Lower leg skin (tissue), 4 donors: ENCODE measurements at regions not wholly inside any gene's neighbourhood (a gene's known extent, or its start where the extent isn't known, plus 50 kb on each side); places are given as distances from the start of the nearest gene placed in this dataset.

Source experiments
- DNase-seq, 2 donors: peaks; one replicate each; pipeline ENCODE4 v3.0.0-alpha.2; 2019; ENCODE audit warnings: low spot score in 2 of 2
- H3K4me3 ChIP-seq: fragments of 200-600 bp; sonication (generic); 2 replicates; pipeline ENCODE4 v1.5.1; 2017; ENCODE audit warnings: mild to moderate bottlenecking, low read depth; ENCODE audit not compliant: poor library complexity, severe bottlenecking
- POLR2A ChIP-seq, 2 donors: fragments of 450-650 bp; IDR thresholded peaks; one replicate each; pipeline ENCODE4 v1.6.1; 2016 to 2017; ENCODE audit warnings: antibody characterized with exemption in 2 of 2, mild to moderate bottlenecking in 1 of 2, moderate library complexity in 1 of 2
- WGBS, 2 donors: methylation state at CpG; one replicate each; pipeline ENCODE4 v1.1.5; 2018; 5-methylcytosine and 5-hydroxymethylcytosine counted together
- intact Hi-C: fragments of 100-400 bp; cut with DNase I; formaldehyde crosslinking; loops from one replicate; pipeline ENCODE4 v1.15.0; 2023; ENCODE audit warnings: low total_unique reads
- TF ChIP-seq, protein P1 (sequence below), 3 donors: fragments of 450-650 bp; IDR thresholded peaks; one replicate each; pipeline ENCODE4 v1.5.1; 2016; ENCODE audit warnings: antibody characterized with exemption in 3 of 3, mild to moderate bottlenecking in 3 of 3, moderate library complexity in 2 of 3

DNA sequence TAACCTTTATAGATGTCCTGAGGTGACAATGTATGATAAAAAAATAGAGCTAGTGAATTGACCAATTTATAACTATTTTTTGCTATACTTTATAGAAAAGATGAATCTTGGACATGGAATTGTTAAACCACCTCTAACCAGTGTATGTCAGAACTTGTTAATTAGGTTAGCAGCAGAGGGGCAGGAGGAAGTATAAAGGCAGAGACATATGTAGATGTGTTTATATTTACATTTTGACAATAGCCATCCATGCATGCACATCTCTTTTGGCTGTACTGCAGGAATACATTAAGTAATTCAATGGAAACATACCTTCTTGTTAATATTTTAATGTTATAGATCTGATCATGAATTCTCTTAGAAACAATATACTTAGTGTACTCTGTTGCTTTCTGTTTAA is 254.6 kb upstream of the NT5E start:
- no peak for DNase-seq
- intact Hi-C loops: no loop called here
- no peak overlapping the region for H3K4me3 ChIP-seq
- no peak for TF ChIP-seq POLR2A (IDR thresholded peaks at IDR 0.05)
- TF ChIP-seq, protein P1, sequence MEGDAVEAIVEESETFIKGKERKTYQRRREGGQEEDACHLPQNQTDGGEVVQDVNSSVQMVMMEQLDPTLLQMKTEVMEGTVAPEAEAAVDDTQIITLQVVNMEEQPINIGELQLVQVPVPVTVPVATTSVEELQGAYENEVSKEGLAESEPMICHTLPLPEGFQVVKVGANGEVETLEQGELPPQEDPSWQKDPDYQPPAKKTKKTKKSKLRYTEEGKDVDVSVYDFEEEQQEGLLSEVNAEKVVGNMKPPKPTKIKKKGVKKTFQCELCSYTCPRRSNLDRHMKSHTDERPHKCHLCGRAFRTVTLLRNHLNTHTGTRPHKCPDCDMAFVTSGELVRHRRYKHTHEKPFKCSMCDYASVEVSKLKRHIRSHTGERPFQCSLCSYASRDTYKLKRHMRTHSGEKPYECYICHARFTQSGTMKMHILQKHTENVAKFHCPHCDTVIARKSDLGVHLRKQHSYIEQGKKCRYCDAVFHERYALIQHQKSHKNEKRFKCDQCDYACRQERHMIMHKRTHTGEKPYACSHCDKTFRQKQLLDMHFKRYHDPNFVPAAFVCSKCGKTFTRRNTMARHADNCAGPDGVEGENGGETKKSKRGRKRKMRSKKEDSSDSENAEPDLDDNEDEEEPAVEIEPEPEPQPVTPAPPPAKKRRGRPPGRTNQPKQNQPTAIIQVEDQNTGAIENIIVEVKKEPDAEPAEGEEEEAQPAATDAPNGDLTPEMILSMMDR (IDR thresholded peaks at IDR 0.05): no peak

DNA sequence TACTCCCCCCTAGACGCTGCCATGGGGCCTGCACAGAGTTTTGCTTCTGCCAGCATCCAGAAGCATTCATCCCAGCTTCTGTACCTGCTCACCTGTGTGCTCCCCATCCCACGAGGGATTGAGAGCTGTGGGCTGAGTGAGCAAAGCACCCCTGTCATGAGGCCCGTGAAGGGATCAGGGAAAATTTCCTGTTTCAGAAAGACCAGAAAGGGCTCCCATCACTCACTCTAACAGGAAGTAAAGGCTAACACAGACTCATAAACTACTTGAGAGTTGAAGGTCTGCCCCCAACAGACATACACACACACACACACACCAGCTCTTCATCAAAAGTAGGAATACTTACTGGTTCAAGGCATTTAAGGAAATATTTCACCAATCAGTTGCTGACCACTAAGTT is 256.5 kb upstream of the NT5E start:
- WGBS, 2 donors: 51 to 73% methylated on average over 3 of the region's 3 CpGs
- H3K4me3 ChIP-seq: no peak overlapping the region
- TF ChIP-seq, protein P1 (IDR thresholded peaks at IDR 0.05): no peak
- TF ChIP-seq POLR2A (IDR thresholded peaks at IDR 0.05): no peak
- no peak for DNase-seq
- intact Hi-C loops: no loop called here

DNA sequence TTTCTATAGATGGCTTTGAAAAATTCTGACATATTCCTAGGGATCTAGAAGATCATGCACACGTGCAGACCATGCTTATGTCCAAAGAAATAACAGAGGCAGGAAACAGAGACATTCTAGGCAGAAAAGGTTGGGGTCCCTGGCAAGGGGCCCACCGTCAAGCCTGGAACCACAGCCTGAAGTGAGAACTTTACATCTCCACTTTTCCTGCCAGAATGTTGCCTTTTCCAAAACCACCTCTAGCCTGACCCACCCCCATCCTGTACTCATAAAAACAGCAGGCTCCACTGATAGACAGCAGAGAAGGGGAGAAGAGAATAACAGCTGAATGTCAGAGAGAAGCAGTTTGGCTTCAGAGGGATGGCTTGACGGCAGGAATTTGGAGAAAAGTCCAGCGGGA is 257.3 kb upstream of the NT5E start:
- H3K4me3 ChIP-seq: no peak overlapping the region
- TF ChIP-seq, protein P1 (IDR thresholded peaks at IDR 0.05): no peak
- no peak for TF ChIP-seq POLR2A (IDR thresholded peaks at IDR 0.05)
- DNase-seq: no peak
- 41 to 75% methylated on average over 4 of the region's 4 CpGs for WGBS, 2 donors
- intact Hi-C loops: no loop called here

DNA sequence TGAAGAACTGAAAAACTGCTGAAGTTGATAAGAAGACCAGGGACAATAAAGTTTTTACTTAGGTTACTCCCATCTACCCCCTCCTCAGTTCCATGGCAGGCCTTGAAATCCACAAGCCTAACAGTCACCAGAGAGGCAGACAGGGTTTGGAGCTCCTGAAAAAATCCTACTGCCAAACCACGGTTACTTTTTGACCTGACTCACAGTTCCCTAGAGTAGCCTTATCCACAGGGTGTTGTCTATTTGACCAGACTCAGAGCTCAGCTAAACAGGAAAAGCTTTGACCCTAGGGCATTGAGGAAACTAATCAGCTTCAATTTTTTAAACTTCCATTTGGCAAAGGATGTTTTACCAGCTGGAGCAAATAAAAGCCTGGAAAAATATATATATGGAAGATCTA is 257.7 kb upstream of the NT5E start:
- DNase-seq: no peak
- H3K4me3 ChIP-seq: no peak overlapping the region
- no peak for TF ChIP-seq POLR2A (IDR thresholded peaks at IDR 0.05)
- TF ChIP-seq, protein P1 (IDR thresholded peaks at IDR 0.05): no peak
- WGBS, 2 donors: 42 to 43% methylated on average over 1 of the region's 1 CpG
- intact Hi-C loops: no loop called here

DNA sequence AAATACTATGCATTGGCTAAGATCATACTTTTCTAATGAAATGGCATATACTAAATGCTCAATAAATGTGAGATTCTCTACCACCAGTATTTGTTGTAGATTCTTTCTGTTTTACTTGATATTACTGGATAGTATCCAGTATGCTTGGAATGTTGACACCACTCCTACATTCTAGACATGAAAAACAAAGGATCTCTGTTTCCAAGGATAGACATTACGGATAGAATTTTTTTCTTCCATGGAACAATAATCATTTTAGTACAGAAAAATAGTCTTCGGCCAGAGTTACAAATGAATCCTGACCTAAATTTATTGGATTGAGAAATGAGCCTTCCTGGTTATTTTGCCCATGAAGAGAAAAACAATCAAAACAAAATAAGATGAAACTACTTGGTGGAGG is 258.2 kb upstream of the NT5E start:
- TF ChIP-seq, protein P1 (IDR thresholded peaks at IDR 0.05): no peak
- TF ChIP-seq POLR2A (IDR thresholded peaks at IDR 0.05): no peak
- intact Hi-C loops: no loop called here
- no peak for DNase-seq
- 51 to 62% methylated on average over 2 of the region's 2 CpGs for WGBS, 2 donors
- no peak overlapping the region for H3K4me3 ChIP-seq

DNA sequence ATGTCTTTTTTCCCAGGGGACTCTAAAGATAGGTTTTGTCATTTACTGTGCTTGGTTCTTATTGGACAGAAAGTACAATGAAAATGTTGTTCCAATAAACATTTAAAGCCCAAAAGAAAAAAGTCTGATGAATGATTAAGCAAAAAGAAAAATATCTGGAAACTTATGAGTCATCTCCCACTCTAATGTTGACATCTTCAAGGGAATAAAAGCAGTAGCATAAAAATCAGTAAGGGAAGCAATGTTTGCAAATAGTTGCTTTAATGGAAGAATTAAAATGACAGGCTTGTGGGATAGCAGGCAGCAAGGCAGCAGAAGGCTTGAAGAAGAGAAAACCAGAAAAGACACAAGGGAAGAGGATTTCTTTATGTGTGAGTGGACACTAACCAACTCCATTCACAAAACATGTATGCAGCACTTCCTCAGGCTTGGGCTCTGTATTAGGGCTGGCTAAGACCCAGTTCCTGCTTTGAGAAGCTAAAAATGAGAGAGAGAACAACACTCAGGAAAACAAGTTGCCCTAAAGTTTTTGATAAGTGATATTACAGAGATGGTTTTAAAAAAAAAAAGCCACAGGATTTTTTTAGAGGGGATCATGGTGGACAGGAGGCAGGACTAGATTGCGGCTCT is 263.2 kb upstream of the NT5E start:
- WGBS, 2 donors: 75 to 83% methylated on average over 1 of the region's 1 CpG
- TF ChIP-seq, protein P1 (IDR thresholded peaks at IDR 0.05): no peak
- no peak for TF ChIP-seq POLR2A (IDR thresholded peaks at IDR 0.05)
- DNase-seq: no peak
- intact Hi-C loops: no loop called here
- H3K4me3 ChIP-seq: no peak overlapping the region
